IMR-90 (cell line): ENCODE measurements at regions not wholly inside any gene's neighbourhood (a gene's known extent, or its start where the extent isn't known, plus 50 kb on each side); places are given as distances from the start of the nearest gene placed in this dataset.

Experiments used
- ATAC-seq: fragments of 200-7000 bp; cut with Tn5 transposase; 2 replicates; pipeline ENCODE4 v1.9.1; 2020; ENCODE audit warnings: low read depth, mild to moderate bottlenecking, moderate library complexity
- BruUV-seq: library from RNA; stranded (reverse); fragments of 400-500 nt; replicated peaks from 2 replicates; lab custom pipeline; 2021; lab: Mats Ljungman, UMichigan
- CTCF ChIA-PET: fragments of 300-600 bp; formaldehyde crosslinking; extraction: SDS; loops from one replicate; lab custom pipeline; 2021; ENCODE audit warnings: antibody characterized with exemption; lab: Yijun Ruan, JAX
- POLR2A ChIA-PET: fragments of 300-600 bp; sonication (Branson Sonifier 250); formaldehyde crosslinking; loops from one replicate; lab custom pipeline; 2022; ENCODE audit warnings: antibody characterized with exemption; ENCODE audit not compliant: unreplicated experiment; lab: Charles Lee
- DNase-seq: peaks from one replicate; pipeline ENCODE4 v3.0.0; 2013
- H2AFZ ChIP-seq: replicated peaks from 2 replicates; pipeline ENCODE3; 2013; ENCODE audit warnings: low read length, mild to moderate bottlenecking; ENCODE audit not compliant: poor library complexity
- H2AK5ac ChIP-seq: 2 replicates; pipeline ENCODE4 v1.6.1; 2013; ENCODE audit warnings: low read depth, low read length, inconsistent platforms
- H2AK9ac ChIP-seq: replicated peaks from 2 replicates; pipeline ENCODE3; 2013; ENCODE audit warnings: mild to moderate bottlenecking, low read depth, low read length, moderate library complexity; ENCODE audit not compliant: poor library complexity
- H2BK120ac ChIP-seq: 2 replicates; pipeline ENCODE4 v1.6.1; 2013; ENCODE audit warnings: low read depth, low read length, inconsistent platforms
- H2BK15ac ChIP-seq: 3 replicates; pipeline ENCODE4 v1.6.1; 2013; ENCODE audit warnings: low read depth, low read length, inconsistent platforms
- H2BK20ac ChIP-seq: 2 replicates; pipeline ENCODE4 v1.6.1; 2013; ENCODE audit warnings: low read depth, mild to moderate bottlenecking, inconsistent platforms, low read length, moderate library complexity
- H2BK5ac ChIP-seq: 2 replicates; pipeline ENCODE4 v1.6.1; 2013; ENCODE audit warnings: mild to moderate bottlenecking, low read depth, low read length, inconsistent platforms; ENCODE audit not compliant: poor library complexity, severe bottlenecking
- H3K14ac ChIP-seq: replicated peaks from 2 replicates; pipeline ENCODE4 v1.6.1; 2013; ENCODE audit warnings: low read depth, low read length, inconsistent platforms
- H3K18ac ChIP-seq: 2 replicates; pipeline ENCODE4 v1.6.1; 2013; ENCODE audit warnings: low read depth, low read length, control low read depth
- H3K23ac ChIP-seq: 2 replicates; pipeline ENCODE4 v1.6.1; 2013; ENCODE audit warnings: low read depth, low read length, inconsistent platforms
- H3K27ac ChIP-seq: 2 replicates; pipeline ENCODE4 v1.5.1; 2013; ENCODE audit warnings: mild to moderate bottlenecking, control low read depth, low read length; ENCODE audit not compliant: insufficient read depth
- H3K27me3 ChIP-seq: 2 replicates; pipeline ENCODE4 v1.6.1; 2013; ENCODE audit warnings: low read length; ENCODE audit not compliant: control insufficient read depth, insufficient read depth
- H3K36me3 ChIP-seq: 2 replicates; pipeline ENCODE4 v1.6.1; 2013; ENCODE audit warnings: low read length, mixed read lengths; ENCODE audit not compliant: control insufficient read depth, insufficient read depth
- H3K4ac ChIP-seq: 2 replicates; pipeline ENCODE4 v1.6.1; 2013; ENCODE audit warnings: low read depth, low read length, inconsistent platforms
- H3K4me1 ChIP-seq: 2 replicates; pipeline ENCODE4 v1.6.1; 2013; ENCODE audit warnings: low read length, mixed read lengths; ENCODE audit not compliant: control insufficient read depth, insufficient read depth
- H3K4me2 ChIP-seq: 2 replicates; pipeline ENCODE4 v1.6.1; 2013; ENCODE audit warnings: low read depth, mild to moderate bottlenecking, control low read depth, low read length, moderate library complexity
- H3K4me3 ChIP-seq: 2 replicates; pipeline ENCODE4 v1.5.1; 2013; ENCODE audit warnings: low read depth, mild to moderate bottlenecking, control low read depth, low read length, moderate library complexity; ENCODE audit not compliant: insufficient read depth
- H3K56ac ChIP-seq: 2 replicates; pipeline ENCODE4 v1.6.1; 2013; ENCODE audit warnings: low read length, inconsistent platforms; ENCODE audit not compliant: insufficient read depth; ENCODE audit errors: extremely low read depth
- H3K79me1 ChIP-seq, 2 experiments: 2 replicates each; pipeline ENCODE4 v1.6.1; 2013; ENCODE audit warnings: low read length in 2 of 2, inconsistent platforms in 1 of 2, low read depth in 1 of 2
- H3K9ac ChIP-seq: 2 replicates; pipeline ENCODE4 v1.6.1; 2013; ENCODE audit warnings: low read depth, low read length, control low read depth
- H3K9me1 ChIP-seq: 2 replicates; pipeline ENCODE4 v1.6.1; 2013; ENCODE audit warnings: low read length, inconsistent platforms; ENCODE audit not compliant: insufficient read depth
- H3K9me3 ChIP-seq: 2 replicates; pipeline ENCODE4 v1.6.1; 2013; ENCODE audit warnings: low read length; ENCODE audit not compliant: control insufficient read depth, insufficient read depth
- H4K20me1 ChIP-seq: 2 replicates; pipeline ENCODE4 v1.6.1; 2013; ENCODE audit warnings: low read length, inconsistent platforms; ENCODE audit not compliant: insufficient read depth
- H4K5ac ChIP-seq: 2 replicates; pipeline ENCODE4 v1.6.1; 2013; ENCODE audit warnings: mild to moderate bottlenecking, low read depth, low read length, control low read depth
- H4K8ac ChIP-seq, 2 experiments: 2 replicates each; pipeline ENCODE4 v1.6.1; 2013; ENCODE audit warnings: low read depth in 2 of 2, low read length in 2 of 2, control low read depth in 1 of 2, inconsistent platforms in 1 of 2
- H4K91ac ChIP-seq: 2 replicates; pipeline ENCODE4 v1.6.1; 2013; ENCODE audit warnings: low read depth, low read length, inconsistent platforms; ENCODE audit not compliant: insufficient read depth
- CEBPB ChIP-seq: IDR thresholded peaks from 2 replicates; pipeline ENCODE4 v1.6.1; 2012; ENCODE audit warnings: low read depth, low read length, improper control_type of control experiment
- CHD1 ChIP-seq: IDR thresholded peaks from 2 replicates; pipeline ENCODE4 v1.6.1; 2012; ENCODE audit warnings: low read depth, low read length, improper control_type of control experiment
- FOS ChIP-seq: fragments of 150-350 bp; IDR thresholded peaks from 2 replicates; pipeline ENCODE4 v1.6.1; 2016; ENCODE audit warnings: low read depth, low read length
- MAFK ChIP-seq: IDR thresholded peaks from 2 replicates; pipeline ENCODE4 v1.6.1; 2012; ENCODE audit warnings: low read depth, low read length, improper control_type of control experiment
- MAZ ChIP-seq: IDR thresholded peaks from 2 replicates; pipeline ENCODE4 v1.6.1; 2012; ENCODE audit warnings: low read depth, mild to moderate bottlenecking, low read length, improper control_type of control experiment, moderate library complexity, borderline replicate concordance
- MXI1 ChIP-seq: IDR thresholded peaks from 2 replicates; pipeline ENCODE4 v1.6.1; 2012; ENCODE audit warnings: low read depth, mild to moderate bottlenecking, low read length, moderate library complexity, borderline replicate concordance
- NFE2L2 ChIP-seq: fragments of 150-350 bp; IDR thresholded peaks from 2 replicates; pipeline ENCODE4 v1.6.1; 2016; ENCODE audit warnings: low read depth, mild to moderate bottlenecking, low read length
- RAD21 ChIP-seq: IDR thresholded peaks from 2 replicates; pipeline ENCODE4 v1.6.1; 2012; ENCODE audit warnings: low read length, improper control_type of control experiment
- RCOR1 ChIP-seq: IDR thresholded peaks from 2 replicates; pipeline ENCODE4 v1.6.1; 2012; ENCODE audit warnings: mild to moderate bottlenecking, low read length, improper control_type of control experiment; ENCODE audit not compliant: insufficient replicate concordance
- RFX5 ChIP-seq: IDR thresholded peaks from 2 replicates; pipeline ENCODE4 v1.8.0; 2012; ENCODE audit warnings: low read depth, mild to moderate bottlenecking, low read length, moderate library complexity
- WGBS, 2 experiments: methylation state at CpG; one replicate each; pipeline versions ENCODE4 v1.1.5 to v1.1.7; 2013; ENCODE audit warnings: missing lambda C conversion rate in 2 of 2; ENCODE audit not compliant: insufficient read length in 1 of 2; ENCODE audit errors: extremely low coverage in 2 of 2; 5-methylcytosine and 5-hydroxymethylcytosine counted together
- dilution Hi-C: fragments of 300-500 bp; cut with HindIII; formaldehyde crosslinking; loops from one replicate; pipeline ENCODE4 v1.14.3; 2018; ENCODE audit warnings: low sequenced_read_pairs; ENCODE audit not compliant: unreplicated experiment
- in situ Hi-C: fragments of 300-500 bp; cut with MboI; formaldehyde crosslinking; loops from 3 replicates; pipeline ENCODE4 v1.14.3; 2019; ENCODE audit warnings: low sequenced_read_pairs, inconsistent platforms, mixed read lengths
- intact Hi-C: fragments of 100-400 bp; cut with micrococcal nuclease; formaldehyde crosslinking; loops from 2 replicates; pipeline ENCODE4 v1.10.0; 2022
- TF ChIP-seq, protein P1 (sequence below): conservative IDR thresholded peaks from 2 replicates; pipeline ENCODE4 v1.5.1; 2012; ENCODE audit warnings: mild to moderate bottlenecking, low read depth, low read length, improper control_type of control experiment
- TF ChIP-seq, protein P2 (sequence below): fragments of 150-350 bp; IDR thresholded peaks from 2 replicates; pipeline ENCODE4 v1.6.1; 2016; ENCODE audit warnings: low read depth, mild to moderate bottlenecking, low read length, moderate library complexity, borderline replicate concordance

DNA sequence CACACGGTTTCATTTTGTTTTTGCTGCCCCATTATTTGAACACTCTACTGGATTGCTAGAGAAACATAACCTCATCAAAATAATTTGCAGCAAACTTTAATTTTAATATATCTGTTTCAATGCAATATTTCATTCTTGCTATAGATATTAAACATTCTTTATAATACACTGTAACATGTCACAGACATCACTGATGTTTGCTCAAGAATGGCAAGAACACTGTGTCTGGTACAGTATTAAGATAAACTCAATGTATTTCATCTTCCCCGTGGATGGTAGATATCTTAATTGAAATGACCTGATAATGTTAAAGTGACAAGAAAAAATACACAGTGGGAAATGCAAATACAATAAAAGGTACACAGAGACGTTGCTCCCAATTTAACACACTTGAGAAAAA, 86.0 kb downstream of the PTCHD4 start:
- H3K9me3 ChIP-seq = no peaks in the 10 kb centered on the region
- intact Hi-C loops (no loop called here), dilution Hi-C loops (no loop called here), in situ Hi-C loops (no loop called here)
- no peak overlapping the region for H3K4me3 ChIP-seq
- BruUV-seq = no TSS peak
- no peak overlapping the region for H3K27ac ChIP-seq
- no peak overlapping the region for H4K8ac ChIP-seq
- no peak overlapping the region for H2BK120ac ChIP-seq
- H3K9me1 ChIP-seq = no peaks in the 10 kb centered on the region
- no peaks in the 10 kb centered on the region for H3K79me1 ChIP-seq
- no peak overlapping the region for H3K18ac ChIP-seq
- POLR2A ChIA-PET = no interaction called here
- H3K4ac ChIP-seq = no peak overlapping the region
- H3K4me2 ChIP-seq = no peak overlapping the region
- WGBS, 2 experiments = no CpG with 5 or more reads among the region's 3 CpGs
- no peaks in the 10 kb centered on the region for H3K36me3 ChIP-seq
- H3K4me1 ChIP-seq = no peaks in the 10 kb centered on the region
- no peak overlapping the region for H2AK9ac ChIP-seq
- no peak overlapping the region for H2BK15ac ChIP-seq
- DNase-seq (no peak), ATAC-seq (no peak)
- no peaks in the 10 kb centered on the region for H4K20me1 ChIP-seq
- H2BK5ac ChIP-seq = no peak overlapping the region
- no peak overlapping the region for H2AK5ac ChIP-seq
- H3K14ac ChIP-seq = no peak overlapping the region
- CTCF ChIA-PET = interaction anchor here (0.6 kb wide), 1 partner anchor 610 kb away, joined by 3 read pairs; no protein-coding TSS in a partner anchor
- TF ChIP-seq CHD1 (no peak), RCOR1 (no peak), FOS (no peak), MAFK (no peak), RFX5 (no peak), NFE2L2 (no peak), RAD21 (no peak), CEBPB (no peak), MXI1 (no peak), MAZ (no peak)
- TF ChIP-seq, protein P1, sequence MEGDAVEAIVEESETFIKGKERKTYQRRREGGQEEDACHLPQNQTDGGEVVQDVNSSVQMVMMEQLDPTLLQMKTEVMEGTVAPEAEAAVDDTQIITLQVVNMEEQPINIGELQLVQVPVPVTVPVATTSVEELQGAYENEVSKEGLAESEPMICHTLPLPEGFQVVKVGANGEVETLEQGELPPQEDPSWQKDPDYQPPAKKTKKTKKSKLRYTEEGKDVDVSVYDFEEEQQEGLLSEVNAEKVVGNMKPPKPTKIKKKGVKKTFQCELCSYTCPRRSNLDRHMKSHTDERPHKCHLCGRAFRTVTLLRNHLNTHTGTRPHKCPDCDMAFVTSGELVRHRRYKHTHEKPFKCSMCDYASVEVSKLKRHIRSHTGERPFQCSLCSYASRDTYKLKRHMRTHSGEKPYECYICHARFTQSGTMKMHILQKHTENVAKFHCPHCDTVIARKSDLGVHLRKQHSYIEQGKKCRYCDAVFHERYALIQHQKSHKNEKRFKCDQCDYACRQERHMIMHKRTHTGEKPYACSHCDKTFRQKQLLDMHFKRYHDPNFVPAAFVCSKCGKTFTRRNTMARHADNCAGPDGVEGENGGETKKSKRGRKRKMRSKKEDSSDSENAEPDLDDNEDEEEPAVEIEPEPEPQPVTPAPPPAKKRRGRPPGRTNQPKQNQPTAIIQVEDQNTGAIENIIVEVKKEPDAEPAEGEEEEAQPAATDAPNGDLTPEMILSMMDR = no peak
- TF ChIP-seq, protein P2, sequence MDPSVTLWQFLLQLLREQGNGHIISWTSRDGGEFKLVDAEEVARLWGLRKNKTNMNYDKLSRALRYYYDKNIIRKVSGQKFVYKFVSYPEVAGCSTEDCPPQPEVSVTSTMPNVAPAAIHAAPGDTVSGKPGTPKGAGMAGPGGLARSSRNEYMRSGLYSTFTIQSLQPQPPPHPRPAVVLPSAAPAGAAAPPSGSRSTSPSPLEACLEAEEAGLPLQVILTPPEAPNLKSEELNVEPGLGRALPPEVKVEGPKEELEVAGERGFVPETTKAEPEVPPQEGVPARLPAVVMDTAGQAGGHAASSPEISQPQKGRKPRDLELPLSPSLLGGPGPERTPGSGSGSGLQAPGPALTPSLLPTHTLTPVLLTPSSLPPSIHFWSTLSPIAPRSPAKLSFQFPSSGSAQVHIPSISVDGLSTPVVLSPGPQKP = no peak
- no peak overlapping the region for H4K5ac ChIP-seq
- H4K91ac ChIP-seq = no peak overlapping the region
- no peak overlapping the region for H2AFZ ChIP-seq
- H3K56ac ChIP-seq = no peak overlapping the region
- H2BK20ac ChIP-seq = no peak overlapping the region
- no peak overlapping the region for H3K23ac ChIP-seq
- no peak overlapping the region for H3K9ac ChIP-seq
- H3K27me3 ChIP-seq = no peaks in the 10 kb centered on the region
